Adrenal gland (tissue), 5 donors: ENCODE measurements at regions not wholly inside any gene's neighbourhood (a gene's known extent, or its start where the extent isn't known, plus 50 kb on each side); places are given as distances from the start of the nearest gene placed in this dataset.

Experiments used
- POLR2A ChIP-seq, 2 donors: fragments of 450-650 bp; IDR thresholded peaks; one replicate each; pipeline ENCODE4 v1.6.1; 2017; ENCODE audit warnings: antibody characterized with exemption in 2 of 2, mild to moderate bottlenecking in 2 of 2, moderate library complexity in 1 of 2
- TF ChIP-seq, protein P1 (sequence below), 6 experiments: fragments of 450-650 bp in 4 of 6; fragments of 200-600 bp in 2 of 6; sonication (generic) in 1 of 6; IDR thresholded peaks; 1 replicate in 5 of 6; 2 replicates in 1 of 6; pipeline versions ENCODE4 v1.5.1 to v1.8.0; 2016 to 2021; ENCODE audit warnings: antibody characterized with exemption in 6 of 6, mild to moderate bottlenecking in 2 of 6, moderate library complexity in 1 of 6
- donor health status: DM: no; HTN: no; CAD: no.

DNA sequence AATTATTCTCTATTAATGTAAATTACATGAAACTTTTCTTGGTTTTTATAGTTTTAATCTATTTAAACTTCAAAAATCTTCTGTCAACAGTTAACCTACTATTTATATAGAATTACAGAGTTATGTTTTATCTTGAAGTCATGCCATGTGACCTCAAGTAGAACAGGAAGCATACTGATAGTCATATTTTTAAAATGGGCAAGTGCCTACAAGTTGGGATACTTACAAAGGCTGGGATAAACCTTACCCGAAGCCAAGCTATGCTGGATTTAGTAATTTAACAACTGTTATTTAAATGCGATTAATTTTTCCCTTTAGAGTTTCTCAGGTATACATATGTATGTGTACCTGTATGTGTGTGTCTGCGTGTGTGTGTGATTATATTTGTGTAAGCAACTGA, 266.9 kb downstream of the RASSF9 start:
- TF ChIP-seq, protein P1, sequence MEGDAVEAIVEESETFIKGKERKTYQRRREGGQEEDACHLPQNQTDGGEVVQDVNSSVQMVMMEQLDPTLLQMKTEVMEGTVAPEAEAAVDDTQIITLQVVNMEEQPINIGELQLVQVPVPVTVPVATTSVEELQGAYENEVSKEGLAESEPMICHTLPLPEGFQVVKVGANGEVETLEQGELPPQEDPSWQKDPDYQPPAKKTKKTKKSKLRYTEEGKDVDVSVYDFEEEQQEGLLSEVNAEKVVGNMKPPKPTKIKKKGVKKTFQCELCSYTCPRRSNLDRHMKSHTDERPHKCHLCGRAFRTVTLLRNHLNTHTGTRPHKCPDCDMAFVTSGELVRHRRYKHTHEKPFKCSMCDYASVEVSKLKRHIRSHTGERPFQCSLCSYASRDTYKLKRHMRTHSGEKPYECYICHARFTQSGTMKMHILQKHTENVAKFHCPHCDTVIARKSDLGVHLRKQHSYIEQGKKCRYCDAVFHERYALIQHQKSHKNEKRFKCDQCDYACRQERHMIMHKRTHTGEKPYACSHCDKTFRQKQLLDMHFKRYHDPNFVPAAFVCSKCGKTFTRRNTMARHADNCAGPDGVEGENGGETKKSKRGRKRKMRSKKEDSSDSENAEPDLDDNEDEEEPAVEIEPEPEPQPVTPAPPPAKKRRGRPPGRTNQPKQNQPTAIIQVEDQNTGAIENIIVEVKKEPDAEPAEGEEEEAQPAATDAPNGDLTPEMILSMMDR (IDR thresholded peaks at IDR 0.05) = no peak
- no peak for TF ChIP-seq POLR2A (IDR thresholded peaks at IDR 0.05)
